DOHH2 (cell line): ENCODE measurements at regions not wholly inside any gene's neighbourhood (a gene's known extent, or its start where the extent isn't known, plus 50 kb on each side); places are given as distances from the start of the nearest gene placed in this dataset.

ENCODE experiments used
- EZH2phosphoT487 ChIP-seq: fragments of 200-600 bp; sonication (generic); IDR thresholded peaks from 2 replicates; pipeline ENCODE4 v1.6.1; 2017; ENCODE audit warnings: borderline replicate concordance, mild to moderate bottlenecking, antibody characterized with exemption, low read length, moderate library complexity, mixed read lengths
- TF ChIP-seq, protein P1 (sequence below): fragments of 200-600 bp; sonication (generic); IDR thresholded peaks from one replicate; pipeline ENCODE4 v1.5.1; 2014; ENCODE audit warnings: antibody characterized with exemption, mild to moderate bottlenecking, low read depth, low read length; ENCODE audit not compliant: poor library complexity, severe bottlenecking

DNA sequence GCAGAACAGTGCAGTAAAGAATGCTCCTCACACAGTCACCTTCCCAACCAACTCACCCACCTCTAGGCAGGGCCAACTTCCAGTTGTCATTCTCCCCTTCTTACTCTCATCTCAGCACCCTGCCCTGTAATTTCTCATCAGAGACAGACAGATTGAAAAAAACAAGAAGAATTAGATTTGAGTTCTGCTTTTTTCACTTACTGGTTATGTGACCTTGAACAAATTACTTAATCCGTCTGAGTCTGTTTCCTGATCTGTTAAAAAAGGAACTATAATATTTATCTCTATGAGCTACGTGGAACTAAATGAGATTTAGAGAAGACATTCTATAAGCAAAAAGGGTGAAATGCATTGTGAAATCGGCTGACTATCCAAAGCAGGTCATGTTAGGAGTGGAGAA, 330.3 kb downstream of the ZNF326 start:
- TF ChIP-seq, protein P1, sequence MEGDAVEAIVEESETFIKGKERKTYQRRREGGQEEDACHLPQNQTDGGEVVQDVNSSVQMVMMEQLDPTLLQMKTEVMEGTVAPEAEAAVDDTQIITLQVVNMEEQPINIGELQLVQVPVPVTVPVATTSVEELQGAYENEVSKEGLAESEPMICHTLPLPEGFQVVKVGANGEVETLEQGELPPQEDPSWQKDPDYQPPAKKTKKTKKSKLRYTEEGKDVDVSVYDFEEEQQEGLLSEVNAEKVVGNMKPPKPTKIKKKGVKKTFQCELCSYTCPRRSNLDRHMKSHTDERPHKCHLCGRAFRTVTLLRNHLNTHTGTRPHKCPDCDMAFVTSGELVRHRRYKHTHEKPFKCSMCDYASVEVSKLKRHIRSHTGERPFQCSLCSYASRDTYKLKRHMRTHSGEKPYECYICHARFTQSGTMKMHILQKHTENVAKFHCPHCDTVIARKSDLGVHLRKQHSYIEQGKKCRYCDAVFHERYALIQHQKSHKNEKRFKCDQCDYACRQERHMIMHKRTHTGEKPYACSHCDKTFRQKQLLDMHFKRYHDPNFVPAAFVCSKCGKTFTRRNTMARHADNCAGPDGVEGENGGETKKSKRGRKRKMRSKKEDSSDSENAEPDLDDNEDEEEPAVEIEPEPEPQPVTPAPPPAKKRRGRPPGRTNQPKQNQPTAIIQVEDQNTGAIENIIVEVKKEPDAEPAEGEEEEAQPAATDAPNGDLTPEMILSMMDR = no peak
- TF ChIP-seq EZH2phosphoT487 = no peak
